ENCODE measurements at regions not wholly inside any gene's neighbourhood (a gene's known extent, or its start where the extent isn't known, plus 50 kb on each side); places are given as distances from the start of the nearest gene placed in this dataset.

GRCh38 chr18:45336448-45336847 is 278.8 kb upstream of the SLC14A2 start:
- no peak for FAIRE-seq
- no peak for DNase-seq (ENCODE audit: insufficient read length, low spot score)
- TF ChIP-seq CTCF (IDR thresholded peaks at IDR 0.05; ENCODE audit: insufficient read depth, missing control alignments) = no peak

- no peak for FAIRE-seq
- no peak for TF ChIP-seq CTCF (IDR thresholded peaks at IDR 0.05; ENCODE audit: insufficient read depth, missing control alignments)
These were observed 277.8 kb upstream of the SLC14A2 start for GRCh38 chr18:45337477-45337876.

GRCh38 chr18:45339810-45340550 is 275.3 kb upstream of the SLC14A2 start:
- no peak for FAIRE-seq
- TF ChIP-seq CTCF (IDR thresholded peaks at IDR 0.05; ENCODE audit: insufficient read depth, missing control alignments) = no peak
- DNase-seq (ENCODE audit: insufficient read length, low spot score) = no peak

More at GRCh38 chr18:45337477-45337876, 277.8 kb upstream of the SLC14A2 start:
- no peak for DNase-seq (ENCODE audit: insufficient read length, low spot score)

GRCh38 chr18:45340884-45341283 is 274.4 kb upstream of the SLC14A2 start:
- TF ChIP-seq CTCF (IDR thresholded peaks at IDR 0.05; ENCODE audit: insufficient read depth, missing control alignments) = no peak
- DNase-seq (ENCODE audit: insufficient read length, low spot score) (no peak), FAIRE-seq (no peak)

DNA sequence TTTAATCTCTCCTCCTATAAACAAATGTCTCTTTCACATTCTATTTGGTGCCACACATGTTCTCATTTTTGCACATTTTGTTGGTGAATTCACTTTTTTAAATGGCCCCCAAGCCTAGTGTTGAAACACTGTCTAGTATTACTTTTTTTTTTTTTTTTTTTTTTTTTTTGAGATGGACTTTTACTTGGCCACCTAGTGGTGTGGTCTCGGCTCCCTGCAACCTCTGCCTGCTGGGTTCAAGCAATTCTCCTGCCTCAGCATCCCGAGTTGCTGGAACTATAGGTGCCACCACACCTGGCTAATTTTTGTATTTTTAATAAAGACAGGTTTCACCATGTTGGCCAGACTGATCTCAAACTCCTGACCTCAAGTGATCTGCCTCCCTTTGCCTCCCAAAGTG is 273.8 kb upstream of the SLC14A2 start:
- no peak for FAIRE-seq
- no peak for TF ChIP-seq CTCF (IDR thresholded peaks at IDR 0.05; ENCODE audit: insufficient read depth, missing control alignments)

DNA sequence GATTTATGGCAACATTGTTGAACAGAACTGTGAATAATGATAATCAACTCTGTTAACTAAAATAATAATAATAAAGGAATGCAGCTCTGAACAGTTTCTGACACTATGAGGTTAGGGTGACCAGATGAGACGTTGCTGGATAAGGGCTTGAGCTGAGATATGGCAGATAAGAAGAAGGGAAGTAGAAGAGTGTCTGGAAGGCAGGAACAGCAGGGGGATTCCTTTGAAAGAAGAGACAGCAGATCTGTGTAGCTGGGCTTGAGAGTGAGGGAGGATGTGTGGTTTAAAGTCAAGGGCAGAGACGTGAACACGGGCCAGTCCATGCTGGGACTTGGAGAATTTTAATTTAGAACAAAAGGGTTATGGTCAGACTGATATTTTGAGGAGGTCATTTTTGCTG is 273.1 kb upstream of the SLC14A2 start:
- FAIRE-seq (no peak), DNase-seq (ENCODE audit: insufficient read length, low spot score) (no peak)
- no peak for TF ChIP-seq CTCF (IDR thresholded peaks at IDR 0.05; ENCODE audit: insufficient read depth, missing control alignments)

More for the DNA sequence above, 273.8 kb upstream of the SLC14A2 start:
- no peak for DNase-seq (ENCODE audit: insufficient read length, low spot score)

DNA sequence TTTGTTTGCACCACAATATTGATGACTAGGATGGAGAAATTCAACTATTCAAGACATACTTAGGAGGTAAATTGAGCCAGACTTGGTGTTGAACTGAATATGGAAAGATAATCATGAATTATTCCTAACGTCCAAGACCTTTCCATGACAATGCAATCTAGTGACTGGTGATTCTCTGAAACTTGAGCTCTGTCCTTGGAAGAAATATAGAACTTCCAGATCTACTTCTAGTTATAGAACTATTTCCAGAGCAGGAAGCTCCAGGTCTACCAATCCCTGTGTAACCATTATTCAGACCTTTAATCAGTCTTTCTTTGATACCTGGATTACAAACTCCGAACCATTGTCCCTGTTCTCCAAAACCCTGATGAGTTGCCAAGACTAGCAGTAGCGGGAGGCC is 272.6 kb upstream of the SLC14A2 start:
- DNase-seq (ENCODE audit: insufficient read length, low spot score) (no peak), FAIRE-seq (no peak)
- no peak for TF ChIP-seq CTCF (IDR thresholded peaks at IDR 0.05; ENCODE audit: insufficient read depth, missing control alignments)
